Stimulated activated memory B cell treated with anti-CD40 and anti-IgM and Interleukin-4, amounts not matched to agents 10 μg/mL and 1 μg/mL and 100 μg/mL, for 72 hours (primary cell): ENCODE measurements at regions not wholly inside any gene's neighbourhood (a gene's known extent, or its start where the extent isn't known, plus 50 kb on each side); places are given as distances from the start of the nearest gene placed in this dataset.

Experiments used
- ATAC-seq: fragments of 150-1000 bp; cut with Tn5 transposase; 2 replicates; pipeline ENCODE4 v1.10.0; 2021
- H3K27ac Mint-ChIP-seq: one replicate; pipeline ENCODE4 v1.8.0; 2022; ENCODE audit warnings: mild to moderate bottlenecking, mixed read lengths
- H3K27me3 Mint-ChIP-seq: one replicate; pipeline ENCODE4 v1.8.0; 2022; ENCODE audit warnings: mixed read lengths
- H3K36me3 Mint-ChIP-seq: one replicate; pipeline ENCODE4 v1.8.0; 2022; ENCODE audit warnings: mixed read lengths
- H3K4me1 Mint-ChIP-seq: one replicate; pipeline ENCODE4 v1.8.0; 2022; ENCODE audit warnings: mixed read lengths
- H3K4me3 Mint-ChIP-seq: one replicate; pipeline ENCODE4 v1.8.0; 2022; ENCODE audit warnings: mild to moderate bottlenecking, moderate library complexity, mixed read lengths
- H3K9me3 Mint-ChIP-seq: one replicate; pipeline ENCODE4 v1.8.0; 2022; ENCODE audit warnings: mixed read lengths

DNA sequence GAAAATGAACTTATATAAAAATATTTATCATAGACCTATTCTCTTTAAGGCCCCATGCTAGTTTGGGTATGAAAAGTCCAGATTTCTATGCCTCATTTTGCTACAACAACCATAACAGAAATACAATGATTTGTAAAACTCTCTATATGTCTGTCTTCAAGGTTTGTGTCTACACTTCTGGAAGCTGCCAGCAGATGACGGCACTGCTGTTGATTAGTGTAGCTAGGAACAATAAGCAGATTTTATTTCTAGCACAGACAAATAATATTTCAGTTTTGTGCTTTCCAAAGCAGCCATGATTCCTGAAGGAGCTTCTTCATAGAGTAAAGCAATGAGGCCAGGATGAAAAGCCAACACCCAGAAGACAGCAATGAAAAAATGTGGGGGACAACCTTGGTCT lies 779.6 kb upstream of the ADGRL2 start:
- H3K27ac Mint-ChIP-seq, result no peak overlapping the region
- no peaks in the 10 kb centered on the region for H3K27me3 Mint-ChIP-seq
- ATAC-seq, result no peak
- no peaks in the 10 kb centered on the region for H3K4me1 Mint-ChIP-seq
- H3K36me3 Mint-ChIP-seq, result no peaks in the 10 kb centered on the region
- H3K4me3 Mint-ChIP-seq, result no peak overlapping the region
- peaks cover 3% of the 10 kb centered on the region for H3K9me3 Mint-ChIP-seq

DNA sequence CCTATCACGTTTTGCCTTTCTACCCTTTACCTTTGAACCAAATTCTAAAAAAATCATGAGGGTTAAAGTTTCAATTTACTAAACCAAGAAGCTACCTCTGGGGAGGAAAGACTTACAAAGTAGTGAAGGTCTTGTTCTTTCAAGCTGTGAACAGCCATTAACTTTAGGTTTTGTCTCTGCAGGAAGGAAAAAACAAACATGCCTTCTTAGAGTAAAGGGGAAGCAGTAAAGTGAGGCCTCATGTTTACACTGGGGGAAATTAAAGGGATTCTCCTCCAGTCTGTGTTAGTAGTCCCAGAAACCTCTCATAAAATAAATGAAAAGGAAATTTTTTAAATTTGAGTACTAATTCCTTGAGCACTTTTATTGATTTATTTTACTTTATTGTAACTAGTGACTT lies 780.2 kb upstream of the ADGRL2 start:
- no peak overlapping the region for H3K4me3 Mint-ChIP-seq
- H3K9me3 Mint-ChIP-seq, result no peaks in the 10 kb centered on the region
- H3K36me3 Mint-ChIP-seq, result no peaks in the 10 kb centered on the region
- H3K4me1 Mint-ChIP-seq, result no peaks in the 10 kb centered on the region
- no peaks in the 10 kb centered on the region for H3K27me3 Mint-ChIP-seq
- no peak overlapping the region for H3K27ac Mint-ChIP-seq
- ATAC-seq, result no peak

DNA sequence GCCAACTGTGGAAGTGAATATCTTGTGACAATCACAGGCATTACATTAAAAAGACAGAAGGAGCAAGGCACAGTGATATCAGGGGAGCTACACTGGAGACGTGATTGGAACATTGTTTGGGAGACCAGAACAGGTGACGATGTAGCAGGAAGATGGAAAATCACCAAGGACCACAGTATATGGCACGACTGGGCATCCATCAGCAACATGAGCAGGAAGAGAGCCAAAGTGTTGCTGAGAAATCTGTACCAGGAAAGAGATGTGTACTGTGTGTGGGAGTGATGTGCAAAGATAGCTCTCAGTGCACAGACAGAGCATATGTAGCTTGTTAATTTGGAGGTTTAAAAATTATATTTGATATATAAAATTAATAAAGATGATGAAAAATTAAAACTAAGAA lies 790.6 kb upstream of the ADGRL2 start:
- no peak for ATAC-seq
- Mint-ChIP-seq H3K27me3 (no peaks in the 10 kb centered on the region), H3K27ac (no peak overlapping the region), H3K36me3 (no peaks in the 10 kb centered on the region), H3K4me1 (no peaks in the 10 kb centered on the region), H3K9me3 (peaks cover 3% of the 10 kb centered on the region), H3K4me3 (no peak overlapping the region)

DNA sequence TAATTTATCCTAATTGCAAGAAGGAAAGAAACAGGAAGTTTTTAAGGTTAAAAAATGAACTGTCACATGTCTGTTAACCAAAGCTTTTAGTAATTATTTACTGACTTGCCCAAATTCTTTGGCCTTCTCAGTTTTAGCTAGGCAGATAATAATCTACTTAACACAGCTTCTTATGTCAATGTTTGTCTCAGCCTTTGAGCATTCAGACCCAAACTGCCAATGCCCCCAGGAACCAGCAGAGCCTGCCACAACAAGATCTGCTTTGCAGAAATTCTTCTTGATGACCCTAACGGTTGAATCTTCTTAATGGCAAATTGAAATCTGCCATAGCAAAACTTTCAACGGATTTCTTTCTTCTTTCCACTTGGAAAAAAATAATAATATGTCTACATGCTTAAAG lies 792.4 kb upstream of the ADGRL2 start:
- Mint-ChIP-seq H3K27me3 (no peaks in the 10 kb centered on the region), H3K36me3 (no peaks in the 10 kb centered on the region), H3K4me1 (no peaks in the 10 kb centered on the region), H3K4me3 (no peak overlapping the region), H3K9me3 (peaks cover 3% of the 10 kb centered on the region), H3K27ac (no peak overlapping the region)
- ATAC-seq, result no peak

DNA sequence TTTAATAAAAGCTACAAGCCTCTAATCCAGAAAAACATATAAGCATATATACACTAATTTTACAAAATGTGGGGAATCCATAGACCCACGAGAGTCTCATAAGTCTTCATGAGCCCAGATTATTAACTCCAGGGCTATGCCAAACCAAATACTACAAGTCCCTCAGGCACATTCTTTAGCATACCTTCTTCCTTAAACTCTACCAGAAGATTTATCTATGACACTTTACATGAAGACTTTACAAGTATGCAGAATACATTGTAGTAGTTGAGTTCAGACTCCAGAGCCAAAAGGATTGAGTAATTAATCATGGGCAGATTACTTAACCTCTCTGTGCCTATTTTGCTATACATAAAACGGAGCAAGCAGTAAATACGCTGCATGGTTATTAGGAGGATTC lies 793.7 kb upstream of the ADGRL2 start:
- H3K4me1 Mint-ChIP-seq, result no peaks in the 10 kb centered on the region
- no peak for ATAC-seq
- no peak overlapping the region for H3K4me3 Mint-ChIP-seq
- no peaks in the 10 kb centered on the region for H3K27me3 Mint-ChIP-seq
- H3K9me3 Mint-ChIP-seq, result no peaks in the 10 kb centered on the region
- H3K36me3 Mint-ChIP-seq, result no peaks in the 10 kb centered on the region
- no peak overlapping the region for H3K27ac Mint-ChIP-seq

DNA sequence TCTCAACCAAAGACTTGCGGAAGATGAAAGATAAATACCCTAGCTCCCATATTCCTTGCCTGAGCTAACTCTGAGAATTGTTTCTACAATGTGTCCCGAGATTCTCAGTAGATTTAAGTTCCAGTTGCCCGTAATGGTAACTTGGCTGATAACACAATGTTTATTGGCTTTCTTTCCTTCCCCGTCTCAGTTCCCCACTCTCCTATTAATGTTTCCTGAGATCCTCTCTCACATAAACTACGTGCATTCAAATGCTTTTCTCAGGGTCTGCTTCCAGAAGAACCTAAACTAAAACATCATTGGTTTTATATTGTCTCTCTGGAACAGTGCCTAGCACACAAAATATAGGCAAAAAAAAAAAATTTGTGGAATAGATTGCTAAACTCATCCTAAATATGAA lies 794.2 kb upstream of the ADGRL2 start:
- no peaks in the 10 kb centered on the region for H3K36me3 Mint-ChIP-seq
- no peak overlapping the region for H3K27ac Mint-ChIP-seq
- peaks cover 3% of the 10 kb centered on the region for H3K9me3 Mint-ChIP-seq

DNA sequence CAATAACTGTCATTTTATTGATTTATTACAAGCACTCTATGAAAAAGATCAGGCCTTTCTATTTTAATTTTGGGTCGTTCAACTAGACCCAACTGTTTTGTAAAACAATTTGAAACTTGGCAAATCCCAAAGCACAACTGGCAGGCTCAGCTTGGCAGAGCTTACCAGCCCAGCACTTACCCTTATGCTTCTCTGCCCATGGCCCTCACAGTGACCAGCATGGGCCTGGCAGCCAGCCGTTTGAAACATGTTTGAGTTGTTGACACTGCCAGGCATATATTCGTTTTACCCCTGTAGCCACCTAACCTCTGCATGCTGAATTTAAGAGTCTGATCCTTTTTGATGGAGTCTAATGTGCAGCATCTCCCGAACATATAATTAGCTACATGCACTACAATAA lies 796.7 kb upstream of the ADGRL2 start:
- Mint-ChIP-seq H3K4me1 (no peaks in the 10 kb centered on the region), H3K36me3 (no peaks in the 10 kb centered on the region), H3K9me3 (peaks cover 7% of the 10 kb centered on the region), H3K4me3 (no peak overlapping the region), H3K27me3 (no peaks in the 10 kb centered on the region), H3K27ac (no peak overlapping the region)
- ATAC-seq, result no peak

More for the DNA sequence above, 794.2 kb upstream of the ADGRL2 start:
- no peak overlapping the region for H3K4me3 Mint-ChIP-seq
- no peak for ATAC-seq
- no peaks in the 10 kb centered on the region for H3K27me3 Mint-ChIP-seq
- no peaks in the 10 kb centered on the region for H3K4me1 Mint-ChIP-seq

DNA sequence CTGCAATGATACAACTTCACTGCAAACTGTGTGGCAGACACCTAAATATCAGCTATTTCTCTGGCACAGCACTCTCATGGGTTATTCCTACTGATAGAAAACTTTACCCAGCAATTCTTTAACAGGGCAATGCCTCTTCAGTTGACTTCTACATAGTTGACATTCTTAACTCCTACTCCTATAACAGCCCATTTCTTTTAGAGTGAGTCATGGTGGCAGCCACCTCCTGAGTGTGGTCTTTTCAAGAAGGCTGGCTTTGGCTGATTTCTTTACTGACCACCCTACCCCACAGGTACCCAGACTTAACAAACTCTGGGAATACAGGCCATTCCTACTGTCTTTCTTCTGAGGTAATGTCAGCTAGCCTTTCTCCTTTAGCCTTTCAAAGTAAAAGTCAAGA lies 805.8 kb upstream of the ADGRL2 start:
- H3K27me3 Mint-ChIP-seq, result no peaks in the 10 kb centered on the region
- no peak overlapping the region for H3K4me3 Mint-ChIP-seq
- no peak for ATAC-seq
- H3K4me1 Mint-ChIP-seq, result no peaks in the 10 kb centered on the region
- no peaks in the 10 kb centered on the region for H3K36me3 Mint-ChIP-seq
- H3K9me3 Mint-ChIP-seq, result no peaks in the 10 kb centered on the region
- H3K27ac Mint-ChIP-seq, result no peak overlapping the region

DNA sequence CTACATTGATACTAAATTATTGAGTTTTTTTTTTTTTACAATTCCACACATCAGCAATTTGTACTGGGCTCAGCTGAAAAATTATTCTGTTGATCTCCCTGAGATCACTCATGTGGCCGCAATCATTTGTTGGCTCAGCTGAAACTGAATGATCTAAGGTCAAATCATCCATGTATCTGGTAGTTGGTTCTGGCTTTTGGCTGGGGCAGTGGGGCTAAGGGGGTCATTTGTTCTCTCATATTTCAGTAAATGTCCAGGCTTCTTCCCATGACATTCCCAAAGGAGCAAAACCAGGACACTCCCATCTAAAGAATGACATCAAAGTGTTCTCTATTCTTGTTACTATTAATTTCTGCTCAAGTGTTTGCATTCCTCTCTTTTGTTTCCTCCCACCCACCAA lies 806.7 kb upstream of the ADGRL2 start:
- Mint-ChIP-seq H3K27me3 (no peaks in the 10 kb centered on the region), H3K36me3 (no peaks in the 10 kb centered on the region), H3K4me1 (no peaks in the 10 kb centered on the region), H3K4me3 (no peak overlapping the region), H3K9me3 (no peaks in the 10 kb centered on the region), H3K27ac (no peak overlapping the region)
- no peak for ATAC-seq

DNA sequence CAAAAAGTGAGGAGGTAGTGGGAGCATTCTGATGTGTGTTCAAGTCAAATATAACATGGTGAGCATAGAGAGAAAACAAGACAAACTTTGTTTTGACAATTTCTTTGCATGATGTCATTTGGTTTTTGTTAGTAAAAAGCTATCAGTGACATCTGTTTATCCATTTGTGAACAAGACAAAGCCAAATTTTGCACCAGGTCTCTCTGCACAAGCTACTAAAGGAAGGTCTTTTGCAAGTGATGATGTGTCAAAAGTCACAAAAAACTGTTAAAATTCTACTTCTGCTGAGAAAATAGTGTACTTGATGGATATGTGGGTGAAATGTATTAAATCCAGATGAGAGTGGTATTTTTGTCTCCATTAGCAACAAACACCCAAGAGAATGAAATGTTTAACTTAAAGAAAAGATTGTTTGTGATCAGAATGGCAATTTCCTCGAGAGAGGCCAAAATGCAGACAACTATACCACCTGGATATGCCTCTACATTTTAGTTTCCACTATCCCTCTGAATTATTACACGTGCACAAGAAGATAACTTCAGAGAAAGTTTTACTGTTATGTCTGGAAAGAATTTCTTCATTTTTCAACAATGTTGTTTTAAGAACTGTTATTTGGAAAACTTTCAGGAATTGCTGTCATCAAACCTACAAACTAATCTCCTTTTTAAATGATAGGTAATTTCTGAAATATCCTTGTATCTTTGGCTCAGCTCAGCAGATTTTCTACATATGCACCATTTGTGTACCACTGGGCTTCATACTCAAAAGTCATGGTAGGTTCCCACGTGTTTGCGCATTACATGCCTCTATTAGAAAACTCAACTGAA lies 807.4 kb upstream of the ADGRL2 start:
- ATAC-seq, result no peak
- no peaks in the 10 kb centered on the region for H3K36me3 Mint-ChIP-seq
- no peak overlapping the region for H3K27ac Mint-ChIP-seq
- H3K9me3 Mint-ChIP-seq, result no peaks in the 10 kb centered on the region
- no peak overlapping the region for H3K4me3 Mint-ChIP-seq
- H3K4me1 Mint-ChIP-seq, result no peaks in the 10 kb centered on the region
- no peaks in the 10 kb centered on the region for H3K27me3 Mint-ChIP-seq

DNA sequence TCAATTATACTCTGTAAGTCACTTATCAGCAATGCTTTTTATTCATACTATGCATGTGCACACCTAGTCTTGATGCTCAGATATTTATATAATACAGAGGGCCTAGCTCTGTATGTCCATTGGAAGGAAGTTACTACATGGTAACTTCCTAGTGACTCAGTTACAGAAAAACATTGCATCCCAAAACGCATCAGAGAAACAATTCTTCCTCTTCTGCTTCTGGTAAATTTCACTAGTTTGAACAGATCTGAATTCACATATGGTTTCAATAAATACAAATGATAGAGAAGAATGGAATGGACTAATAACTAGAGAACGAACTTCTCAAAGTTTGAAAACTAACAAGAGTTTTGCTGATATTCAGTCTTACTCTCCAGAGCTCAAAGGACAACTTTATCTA lies 811.3 kb upstream of the ADGRL2 start:
- no peak for ATAC-seq
- Mint-ChIP-seq H3K27ac (no peak overlapping the region), H3K4me3 (no peak overlapping the region), H3K27me3 (no peaks in the 10 kb centered on the region), H3K36me3 (no peaks in the 10 kb centered on the region), H3K4me1 (no peaks in the 10 kb centered on the region), H3K9me3 (no peaks in the 10 kb centered on the region)

DNA sequence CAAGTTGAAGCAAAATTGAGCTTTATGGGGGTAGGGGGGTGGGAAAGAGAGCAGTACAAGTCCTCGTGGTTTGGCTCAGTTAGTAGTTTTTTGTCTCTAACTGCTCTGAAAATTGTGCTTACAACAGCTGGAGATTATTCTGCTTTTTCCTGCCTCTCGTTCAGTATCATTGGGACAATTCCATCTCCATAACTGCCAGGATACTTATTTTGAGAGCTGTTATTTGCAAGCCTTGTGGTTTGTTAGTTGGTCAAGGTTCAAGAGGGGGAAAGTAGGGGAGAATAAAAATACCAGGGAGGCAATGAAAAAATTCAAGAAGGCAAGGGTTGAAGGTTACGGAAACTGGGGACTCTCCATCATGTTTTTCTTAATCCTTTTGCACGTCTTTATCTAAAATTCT lies 811.8 kb upstream of the ADGRL2 start:
- no peak for ATAC-seq
- no peaks in the 10 kb centered on the region for H3K9me3 Mint-ChIP-seq
- H3K4me1 Mint-ChIP-seq, result no peaks in the 10 kb centered on the region
- no peak overlapping the region for H3K27ac Mint-ChIP-seq
- H3K27me3 Mint-ChIP-seq, result no peaks in the 10 kb centered on the region
- no peak overlapping the region for H3K4me3 Mint-ChIP-seq
- no peaks in the 10 kb centered on the region for H3K36me3 Mint-ChIP-seq

DNA sequence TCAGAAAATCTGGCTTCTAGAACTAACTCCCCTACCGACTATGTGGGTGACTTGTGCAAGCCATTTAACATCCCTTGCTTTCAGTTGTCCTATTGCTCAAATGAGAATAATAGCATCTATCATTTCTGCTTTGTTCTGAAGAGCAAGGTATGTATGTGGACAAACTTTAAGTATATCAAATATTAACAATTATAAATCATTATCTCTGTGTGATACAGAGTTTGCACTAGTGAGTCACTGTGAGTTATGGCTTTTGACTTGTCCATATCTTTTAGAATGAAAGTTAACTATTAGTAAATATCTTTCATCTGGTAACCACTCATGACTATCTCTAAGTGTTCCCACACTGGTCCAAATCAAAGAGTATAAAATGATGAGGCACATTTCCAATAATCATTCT lies 812.9 kb upstream of the ADGRL2 start:
- Mint-ChIP-seq H3K9me3 (no peaks in the 10 kb centered on the region), H3K27ac (no peak overlapping the region), H3K4me3 (no peak overlapping the region), H3K36me3 (no peaks in the 10 kb centered on the region), H3K4me1 (no peaks in the 10 kb centered on the region), H3K27me3 (no peaks in the 10 kb centered on the region)
- no peak for ATAC-seq

DNA sequence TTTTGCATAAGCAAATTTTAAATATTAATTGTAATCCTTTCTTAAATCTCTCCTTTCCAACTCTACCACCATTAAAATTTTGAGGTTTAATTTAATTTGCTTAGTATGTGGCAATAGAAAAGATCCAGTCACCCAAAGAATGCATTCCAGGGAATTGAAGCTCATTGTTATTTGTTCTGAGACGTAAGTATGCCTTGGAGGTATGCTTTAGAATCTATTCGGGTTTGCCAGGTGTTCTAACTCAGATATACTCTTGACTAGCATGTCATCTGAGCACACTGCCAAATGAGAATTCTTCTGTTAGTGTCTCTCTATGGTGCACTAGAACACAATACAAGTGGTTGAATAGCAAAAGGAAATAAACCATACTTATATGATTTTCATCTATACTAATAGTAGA lies 813.6 kb upstream of the ADGRL2 start:
- Mint-ChIP-seq H3K36me3 (no peaks in the 10 kb centered on the region), H3K9me3 (no peaks in the 10 kb centered on the region), H3K4me3 (no peak overlapping the region), H3K27me3 (no peaks in the 10 kb centered on the region), H3K27ac (no peak overlapping the region), H3K4me1 (no peaks in the 10 kb centered on the region)
- no peak for ATAC-seq

DNA sequence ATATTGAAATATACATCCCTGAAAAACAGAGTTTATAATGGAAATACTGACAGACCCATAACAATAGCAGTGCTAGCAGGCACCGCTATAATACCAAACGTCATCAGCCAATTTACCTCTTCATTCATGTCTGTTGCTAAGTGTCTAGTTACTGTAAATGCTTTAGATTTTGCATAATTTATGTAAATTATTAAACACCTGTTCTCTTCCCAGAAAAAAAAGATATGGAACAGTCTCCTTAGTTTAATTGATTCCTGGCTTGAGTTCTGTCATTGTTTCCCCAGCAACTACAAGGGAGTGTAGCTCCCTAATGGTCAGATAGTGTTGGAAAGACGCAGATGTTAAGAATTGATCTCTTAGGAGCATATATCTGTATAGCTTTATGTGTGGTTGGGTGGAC lies 817.9 kb upstream of the ADGRL2 start:
- Mint-ChIP-seq H3K9me3 (no peaks in the 10 kb centered on the region), H3K4me1 (no peaks in the 10 kb centered on the region), H3K27me3 (no peaks in the 10 kb centered on the region), H3K27ac (no peak overlapping the region), H3K4me3 (no peak overlapping the region), H3K36me3 (no peaks in the 10 kb centered on the region)
- ATAC-seq, result no peak

DNA sequence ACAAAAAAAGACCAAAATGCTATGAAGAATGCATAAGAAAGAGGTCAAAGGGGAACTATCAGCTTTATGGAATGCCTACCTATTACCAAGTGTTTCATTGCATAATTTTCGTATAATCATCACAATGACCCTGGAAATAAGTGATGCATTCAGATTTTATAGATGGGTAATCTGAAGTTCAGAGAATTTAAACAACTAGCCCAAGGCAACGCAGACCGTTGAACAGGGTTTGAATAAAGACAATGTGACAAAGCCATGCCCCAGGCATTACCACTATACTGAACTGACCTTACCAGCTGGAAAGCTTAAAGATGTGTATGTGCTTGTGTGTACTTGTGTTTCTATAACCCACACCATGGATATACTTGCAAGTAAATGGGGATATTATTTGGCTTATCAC lies 827.6 kb upstream of the ADGRL2 start:
- H3K9me3 Mint-ChIP-seq, result no peaks in the 10 kb centered on the region
- H3K36me3 Mint-ChIP-seq, result no peaks in the 10 kb centered on the region
- no peak for ATAC-seq
- H3K27me3 Mint-ChIP-seq, result no peaks in the 10 kb centered on the region
- no peak overlapping the region for H3K27ac Mint-ChIP-seq
- no peak overlapping the region for H3K4me3 Mint-ChIP-seq
- H3K4me1 Mint-ChIP-seq, result no peaks in the 10 kb centered on the region

DNA sequence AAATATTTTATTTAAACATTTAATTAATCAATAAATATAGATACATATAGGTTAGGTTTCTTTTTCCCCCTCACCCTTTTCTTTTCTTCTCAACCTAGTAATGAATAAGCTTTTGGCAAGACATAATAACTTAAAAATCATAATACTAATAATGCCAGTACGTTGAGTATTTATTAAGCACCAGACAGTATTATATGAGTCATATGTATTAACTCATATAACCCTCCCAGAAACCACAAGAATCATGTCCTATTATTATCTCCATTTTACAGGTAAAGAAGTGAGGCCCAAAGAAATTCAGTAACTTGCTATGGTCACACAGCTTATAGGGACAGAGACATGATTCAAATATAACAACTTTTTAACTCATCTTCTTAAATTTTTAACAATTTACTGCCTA lies 834.5 kb upstream of the ADGRL2 start:
- Mint-ChIP-seq H3K27me3 (no peaks in the 10 kb centered on the region), H3K27ac (no peak overlapping the region), H3K36me3 (no peaks in the 10 kb centered on the region), H3K4me1 (no peaks in the 10 kb centered on the region), H3K4me3 (no peak overlapping the region), H3K9me3 (no peaks in the 10 kb centered on the region)
- no peak for ATAC-seq
